ENCODE measurements at regions not wholly inside any gene's neighbourhood (a gene's known extent, or its start where the extent isn't known, plus 50 kb on each side); places are given as distances from the start of the nearest gene placed in this dataset.

GRCh38 chr6:168784426-168784825 is 343.4 kb downstream of the SMOC2 start:
- Histone ChIP-seq H2BK15ac (ENCODE audit: low read depth, poor library complexity, severe bottlenecking) (no peak overlapping the region), H2BK5ac (ENCODE audit: low read depth, low read length, poor library complexity, severe bottlenecking) (no peak overlapping the region), H3K9ac (ENCODE audit: low read length) (no peak overlapping the region), H2BK120ac (ENCODE audit: low read depth, low read length) (no peak overlapping the region), H3K36me3 (ENCODE audit: control insufficient read depth in 1 of 2, insufficient read depth in 2 of 2, low read depth in 1 of 2, low read length in 2 of 2) (no peaks in the 10 kb centered on the region), H4K91ac (ENCODE audit: low read length) (no peak overlapping the region), H3K27ac (ENCODE audit: low read length, poor library complexity, severe bottlenecking) (no peak overlapping the region), H3K4ac (ENCODE audit: low read depth in 1 of 2, low read length in 2 of 2) (no peak overlapping the region), H4K8ac (ENCODE audit: low read length) (no peak overlapping the region), H3K18ac (ENCODE audit: low read depth in 1 of 2, low read length in 2 of 2) (no peak overlapping the region), H2BK12ac (ENCODE audit: low read length in 2 of 2) (no peak overlapping the region), H3K4me1 (ENCODE audit: control insufficient read depth, insufficient read depth, low read depth, low read length) (no peaks in the 10 kb centered on the region), H3K79me1 (replicated peaks; ENCODE audit: low read length, poor library complexity, severe bottlenecking) (no peaks in the 10 kb centered on the region), H3K4me3 (ENCODE audit: insufficient read depth in 1 of 2, low read depth in 1 of 2, low read length in 2 of 2) (no peak overlapping the region), H3K4me2 (ENCODE audit: low read length, poor library complexity, severe bottlenecking) (no peak overlapping the region), H2AK5ac (ENCODE audit: low read length, severe bottlenecking) (no peak overlapping the region), H3K27me3 (ENCODE audit: control insufficient read depth in 1 of 2, insufficient read depth in 1 of 2, low read length in 2 of 2) (peaks cover 0 to 29% of the 10 kb centered on the region in 2 experiments), H3K23ac (ENCODE audit: low read length in 2 of 2) (no peak overlapping the region), H2AFZ (ENCODE audit: low read depth, low read length) (no peak overlapping the region), H3K9me3 (ENCODE audit: control insufficient read depth, low read length) (no peaks in the 10 kb centered on the region), H3K14ac (ENCODE audit: low read length in 2 of 2) (no peak overlapping the region)
- WGBS, result 88% methylated on average over 13 of the region's 14 CpGs
- DNase-seq, result no peak

GRCh38 chr6:168783720-168784119 is 342.7 kb downstream of the SMOC2 start:
- no peaks in the 10 kb centered on the region for H3K36me3 ChIP-seq (ENCODE audit: control insufficient read depth in 1 of 2, insufficient read depth in 2 of 2, low read depth in 1 of 2, low read length in 2 of 2)
- no peak overlapping the region for H3K27ac ChIP-seq (ENCODE audit: low read length, poor library complexity, severe bottlenecking)
- WGBS, result 91% methylated on average over 11 of the region's 11 CpGs
- no peaks in the 10 kb centered on the region for H3K9me3 ChIP-seq (ENCODE audit: control insufficient read depth, low read length)
- no peak overlapping the region for H4K8ac ChIP-seq (ENCODE audit: low read length)
- peaks cover 0 to 29% of the 10 kb centered on the region in 2 experiments for H3K27me3 ChIP-seq (ENCODE audit: control insufficient read depth in 1 of 2, insufficient read depth in 1 of 2, low read length in 2 of 2)
- no peak overlapping the region for H2BK120ac ChIP-seq (ENCODE audit: low read depth, low read length)
- no peak for DNase-seq
- H3K9ac ChIP-seq (ENCODE audit: low read length), result no peak overlapping the region
- no peak overlapping the region for H3K4ac ChIP-seq (ENCODE audit: low read depth in 1 of 2, low read length in 2 of 2)
- no peak overlapping the region for H3K4me3 ChIP-seq (ENCODE audit: insufficient read depth in 1 of 2, low read depth in 1 of 2, low read length in 2 of 2)
- no peak overlapping the region for H2AFZ ChIP-seq (ENCODE audit: low read depth, low read length)
- H3K79me1 ChIP-seq (replicated peaks; ENCODE audit: low read length, poor library complexity, severe bottlenecking), result no peaks in the 10 kb centered on the region
- H3K4me1 ChIP-seq (ENCODE audit: control insufficient read depth, insufficient read depth, low read depth, low read length), result no peaks in the 10 kb centered on the region
- no peak overlapping the region for H3K4me2 ChIP-seq (ENCODE audit: low read length, poor library complexity, severe bottlenecking)
- H2BK5ac ChIP-seq (ENCODE audit: low read depth, low read length, poor library complexity, severe bottlenecking), result no peak overlapping the region
- H3K23ac ChIP-seq (ENCODE audit: low read length in 2 of 2), result no peak overlapping the region
- H2BK12ac ChIP-seq (ENCODE audit: low read length in 2 of 2), result no peak overlapping the region
- no peak overlapping the region for H3K18ac ChIP-seq (ENCODE audit: low read depth in 1 of 2, low read length in 2 of 2)
- H3K14ac ChIP-seq (ENCODE audit: low read length in 2 of 2), result no peak overlapping the region
- H2AK5ac ChIP-seq (ENCODE audit: low read length, severe bottlenecking), result no peak overlapping the region
- H4K91ac ChIP-seq (ENCODE audit: low read length), result no peak overlapping the region
- H2BK15ac ChIP-seq (ENCODE audit: low read depth, poor library complexity, severe bottlenecking), result no peak overlapping the region

GRCh38 chr6:168782187-168782751 is 341.3 kb downstream of the SMOC2 start:
- no peak overlapping the region for H3K18ac ChIP-seq (ENCODE audit: low read depth in 1 of 2, low read length in 2 of 2)
- H3K14ac ChIP-seq (ENCODE audit: low read length in 2 of 2), result no peak overlapping the region
- no peak overlapping the region for H4K91ac ChIP-seq (ENCODE audit: low read length)
- H3K4ac ChIP-seq (ENCODE audit: low read depth in 1 of 2, low read length in 2 of 2), result no peak overlapping the region
- H3K9ac ChIP-seq (ENCODE audit: low read length), result no peak overlapping the region
- H3K9me3 ChIP-seq (ENCODE audit: control insufficient read depth, low read length), result no peaks in the 10 kb centered on the region
- 78% methylated on average over 17 of the region's 18 CpGs for WGBS
- H2BK5ac ChIP-seq (ENCODE audit: low read depth, low read length, poor library complexity, severe bottlenecking), result no peak overlapping the region
- no peaks in the 10 kb centered on the region for H3K36me3 ChIP-seq (ENCODE audit: control insufficient read depth in 1 of 2, insufficient read depth in 2 of 2, low read depth in 1 of 2, low read length in 2 of 2)
- no peak overlapping the region for H2AK5ac ChIP-seq (ENCODE audit: low read length, severe bottlenecking)
- no peaks in the 10 kb centered on the region for H3K79me1 ChIP-seq (replicated peaks; ENCODE audit: low read length, poor library complexity, severe bottlenecking)
- peaks cover 1% of the 10 kb centered on the region for H3K4me1 ChIP-seq (ENCODE audit: control insufficient read depth, insufficient read depth, low read depth, low read length)
- DNase-seq, result no peak
- no peak overlapping the region for H2BK120ac ChIP-seq (ENCODE audit: low read depth, low read length)
- H3K27ac ChIP-seq (ENCODE audit: low read length, poor library complexity, severe bottlenecking), result no peak overlapping the region
- H3K27me3 ChIP-seq (ENCODE audit: control insufficient read depth in 1 of 2, insufficient read depth in 1 of 2, low read length in 2 of 2), result peaks cover 0 to 29% of the 10 kb centered on the region in 2 experiments
- H2BK15ac ChIP-seq (ENCODE audit: low read depth, poor library complexity, severe bottlenecking), result no peak overlapping the region
- H3K4me3 ChIP-seq (ENCODE audit: insufficient read depth in 1 of 2, low read depth in 1 of 2, low read length in 2 of 2), result no peak overlapping the region
- H3K4me2 ChIP-seq (ENCODE audit: low read length, poor library complexity, severe bottlenecking), result no peak overlapping the region
- no peak overlapping the region for H2BK12ac ChIP-seq (ENCODE audit: low read length in 2 of 2)
- H2AFZ ChIP-seq (ENCODE audit: low read depth, low read length), result no peak overlapping the region
- no peak overlapping the region for H4K8ac ChIP-seq (ENCODE audit: low read length)
- no peak overlapping the region for H3K23ac ChIP-seq (ENCODE audit: low read length in 2 of 2)

GRCh38 chr6:168778201-168778600 is 337.2 kb downstream of the SMOC2 start:
- Histone ChIP-seq H3K4me3 (ENCODE audit: insufficient read depth in 1 of 2, low read depth in 1 of 2, low read length in 2 of 2) (no peak overlapping the region), H2AK5ac (ENCODE audit: low read length, severe bottlenecking) (no peak overlapping the region), H3K9me3 (ENCODE audit: control insufficient read depth, low read length) (peaks cover 16% of the 10 kb centered on the region), H2BK120ac (ENCODE audit: low read depth, low read length) (no peak overlapping the region), H4K91ac (ENCODE audit: low read length) (no peak overlapping the region), H3K79me1 (replicated peaks; ENCODE audit: low read length, poor library complexity, severe bottlenecking) (no peaks in the 10 kb centered on the region), H3K9ac (ENCODE audit: low read length) (no peak overlapping the region), H2BK15ac (ENCODE audit: low read depth, poor library complexity, severe bottlenecking) (no peak overlapping the region), H2BK12ac (ENCODE audit: low read length in 2 of 2) (no peak overlapping the region), H3K18ac (ENCODE audit: low read depth in 1 of 2, low read length in 2 of 2) (no peak overlapping the region), H2AFZ (ENCODE audit: low read depth, low read length) (no peak overlapping the region), H3K27me3 (ENCODE audit: control insufficient read depth in 1 of 2, insufficient read depth in 1 of 2, low read length in 2 of 2) (peaks cover 0 to 10% of the 10 kb centered on the region in 2 experiments), H4K8ac (ENCODE audit: low read length) (no peak overlapping the region), H3K36me3 (ENCODE audit: control insufficient read depth in 1 of 2, insufficient read depth in 2 of 2, low read depth in 1 of 2, low read length in 2 of 2) (no peaks in the 10 kb centered on the region), H3K4me1 (ENCODE audit: control insufficient read depth, insufficient read depth, low read depth, low read length) (peaks cover 1% of the 10 kb centered on the region), H3K4me2 (ENCODE audit: low read length, poor library complexity, severe bottlenecking) (no peak overlapping the region), H3K23ac (ENCODE audit: low read length in 2 of 2) (no peak overlapping the region), H3K27ac (ENCODE audit: low read length, poor library complexity, severe bottlenecking) (no peak overlapping the region), H3K4ac (ENCODE audit: low read depth in 1 of 2, low read length in 2 of 2) (no peak overlapping the region), H2BK5ac (ENCODE audit: low read depth, low read length, poor library complexity, severe bottlenecking) (no peak overlapping the region), H3K14ac (ENCODE audit: low read length in 2 of 2) (no peak overlapping the region)
- 65% methylated on average over 7 of the region's 7 CpGs for WGBS
- DNase-seq, result no peak
